Upper lobe of left lung (tissue), 4 donors: ENCODE measurements at regions not wholly inside any gene's neighbourhood (a gene's known extent, or its start where the extent isn't known, plus 50 kb on each side); places are given as distances from the start of the nearest gene placed in this dataset.

Experiments
- EP300 ChIP-seq, 4 donors: sonication (generic); formaldehyde crosslinking; IDR thresholded peaks; one replicate each; pipeline ENCODE4 v1.5.1; 2017; ENCODE audit warnings: antibody characterized with exemption in 4 of 4, control low read depth in 2 of 4
- POLR2A ChIP-seq, 4 donors: fragments of 450-650 bp; IDR thresholded peaks; one replicate each; pipeline ENCODE4 v1.5.1; 2016 to 2017; ENCODE audit warnings: antibody characterized with exemption in 4 of 4, mild to moderate bottlenecking in 2 of 4
- POLR2AphosphoS5 ChIP-seq, 2 donors: sonication (generic); formaldehyde crosslinking; IDR thresholded peaks; one replicate each; pipeline ENCODE4 v1.5.1; 2017; ENCODE audit warnings: antibody characterized with exemption in 2 of 2
- TF ChIP-seq, protein P1 (sequence below), 6 experiments: fragments of 450-650 bp in 4 of 6; fragments of 200-600 bp in 2 of 6; sonication (generic) in 2 of 6; IDR thresholded peaks; one replicate each; pipeline ENCODE4 v1.5.1; 2016 to 2019; ENCODE audit warnings: antibody characterized with exemption in 6 of 6

DNA sequence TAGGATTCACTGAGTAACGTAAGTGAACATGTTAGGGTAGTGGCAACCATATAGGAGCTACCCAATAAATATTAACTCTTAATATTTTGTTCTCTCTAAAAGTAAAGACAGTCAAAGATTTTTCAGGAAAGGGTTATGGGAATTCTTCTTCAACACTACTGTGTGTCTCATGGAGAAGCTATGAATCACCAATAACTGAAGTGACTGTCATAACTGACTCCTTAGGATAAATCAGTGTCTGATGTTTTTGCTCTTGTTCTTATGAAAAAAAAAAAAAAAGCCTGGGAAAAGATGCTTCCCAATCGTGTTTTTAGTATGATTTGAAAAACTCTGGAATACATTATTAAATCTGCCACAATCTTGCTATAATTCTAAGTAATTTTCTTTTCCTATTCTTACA is 111.2 kb upstream of the CEP126 start:
- TF ChIP-seq, protein P1, sequence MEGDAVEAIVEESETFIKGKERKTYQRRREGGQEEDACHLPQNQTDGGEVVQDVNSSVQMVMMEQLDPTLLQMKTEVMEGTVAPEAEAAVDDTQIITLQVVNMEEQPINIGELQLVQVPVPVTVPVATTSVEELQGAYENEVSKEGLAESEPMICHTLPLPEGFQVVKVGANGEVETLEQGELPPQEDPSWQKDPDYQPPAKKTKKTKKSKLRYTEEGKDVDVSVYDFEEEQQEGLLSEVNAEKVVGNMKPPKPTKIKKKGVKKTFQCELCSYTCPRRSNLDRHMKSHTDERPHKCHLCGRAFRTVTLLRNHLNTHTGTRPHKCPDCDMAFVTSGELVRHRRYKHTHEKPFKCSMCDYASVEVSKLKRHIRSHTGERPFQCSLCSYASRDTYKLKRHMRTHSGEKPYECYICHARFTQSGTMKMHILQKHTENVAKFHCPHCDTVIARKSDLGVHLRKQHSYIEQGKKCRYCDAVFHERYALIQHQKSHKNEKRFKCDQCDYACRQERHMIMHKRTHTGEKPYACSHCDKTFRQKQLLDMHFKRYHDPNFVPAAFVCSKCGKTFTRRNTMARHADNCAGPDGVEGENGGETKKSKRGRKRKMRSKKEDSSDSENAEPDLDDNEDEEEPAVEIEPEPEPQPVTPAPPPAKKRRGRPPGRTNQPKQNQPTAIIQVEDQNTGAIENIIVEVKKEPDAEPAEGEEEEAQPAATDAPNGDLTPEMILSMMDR (IDR thresholded peaks at IDR 0.05) = no peak
- TF ChIP-seq EP300 (IDR thresholded peaks at IDR 0.05) = no peak
- no peak for TF ChIP-seq POLR2A (IDR thresholded peaks at IDR 0.05)
- TF ChIP-seq POLR2AphosphoS5 (IDR thresholded peaks at IDR 0.05) = no peak
